CD14-positive monocyte (primary cell): ENCODE measurements at regions not wholly inside any gene's neighbourhood (a gene's known extent, or its start where the extent isn't known, plus 50 kb on each side); places are given as distances from the start of the nearest gene placed in this dataset.

Source experiments
- DNase-seq, 3 donors: peaks; one replicate each; pipeline ENCODE4 v3.0.0-alpha.2; 2011 to 2022
- H2AFZ ChIP-seq: 2 replicates; pipeline ENCODE4 v1.6.0; 2012; ENCODE audit warnings: mild to moderate bottlenecking, low read depth, low read length, inconsistent platforms; ENCODE audit not compliant: insufficient read depth, poor library complexity, severe bottlenecking
- H3K27ac ChIP-seq, 2 donors: 1 replicate in 1 of 2; 2 replicates in 1 of 2; pipeline ENCODE4 v1.5.1; 2012 to 2013; ENCODE audit warnings: low read length in 2 of 2, control low read depth in 1 of 2, inconsistent platforms in 1 of 2, low read depth in 1 of 2, mild to moderate bottlenecking in 1 of 2
- H3K27me3 ChIP-seq, 2 donors: one replicate each; pipeline versions ENCODE4 v1.6.0 to v1.6.1; 2011 to 2013; ENCODE audit warnings: low read length in 2 of 2; ENCODE audit not compliant: control insufficient read depth in 2 of 2, insufficient read depth in 2 of 2
- H3K36me3 ChIP-seq, 2 donors: replicated peaks in 1 of 2; 1 replicate in 1 of 2; 2 replicates in 1 of 2; pipeline versions ENCODE4 v1.5.1 to v1.6.1; 2012 to 2013; ENCODE audit warnings: low read length in 2 of 2, control low read depth in 1 of 2, inconsistent platforms in 1 of 2, mild to moderate bottlenecking in 1 of 2; ENCODE audit not compliant: insufficient read depth in 2 of 2, control insufficient read depth in 1 of 2
- H3K4me1 ChIP-seq, 2 donors: 1 replicate in 1 of 2; 2 replicates in 1 of 2; pipeline versions ENCODE4 v1.5.1 to v1.6.1; 2012 to 2013; ENCODE audit warnings: low read length in 2 of 2, control low read depth in 1 of 2, inconsistent platforms in 1 of 2, mild to moderate bottlenecking in 1 of 2, moderate library complexity in 1 of 2; ENCODE audit not compliant: insufficient read depth in 2 of 2, control insufficient read depth in 1 of 2
- H3K4me2 ChIP-seq: replicated peaks from 2 replicates; pipeline ENCODE3; 2012; ENCODE audit warnings: low read length, moderate library complexity, mild to moderate bottlenecking; ENCODE audit not compliant: poor library complexity, severe bottlenecking; ENCODE audit errors: extremely low read depth
- H3K4me3 ChIP-seq, 3 experiments: fragments of 200-600 bp in 1 of 3; sonication (generic) in 1 of 3; replicated peaks in 1 of 3; 1 replicate in 2 of 3; 2 replicates in 1 of 3; pipeline ENCODE4 v1.5.1; 2011 to 2013; ENCODE audit warnings: low read length in 3 of 3, mild to moderate bottlenecking in 3 of 3, control low read depth in 2 of 3, low read depth in 2 of 3, inconsistent platforms in 1 of 3, moderate library complexity in 1 of 3
- H3K79me2 ChIP-seq: 2 replicates; pipeline ENCODE4 v1.6.0; 2012; ENCODE audit warnings: mild to moderate bottlenecking, control low read depth, inconsistent platforms, low read length, moderate library complexity; ENCODE audit not compliant: insufficient read depth
- H3K9ac ChIP-seq: 2 replicates; pipeline ENCODE4 v1.6.0; 2017; ENCODE audit warnings: low read length, mild to moderate bottlenecking; ENCODE audit not compliant: insufficient read depth, poor library complexity, severe bottlenecking
- H3K9me3 ChIP-seq, 2 donors: replicated peaks in 1 of 2; 1 replicate in 1 of 2; 2 replicates in 1 of 2; pipeline versions ENCODE4 v1.5.1 to v1.6.1; 2012 to 2013; ENCODE audit warnings: low read length in 2 of 2, control low read depth in 1 of 2; ENCODE audit not compliant: control insufficient read depth in 1 of 2, insufficient read depth in 1 of 2
- H4K20me1 ChIP-seq: 2 replicates; pipeline ENCODE4 v1.6.0; 2012; ENCODE audit warnings: mild to moderate bottlenecking, low read length, control low read depth, moderate library complexity; ENCODE audit not compliant: insufficient read depth
- H3K27ac Mint-ChIP-seq, 7 donors: one replicate each; pipeline ENCODE4 v1.8.0; 2020; ENCODE audit warnings: mild to moderate bottlenecking in 7 of 7, mixed read lengths in 7 of 7, moderate library complexity in 6 of 7, inconsistent platforms in 2 of 7
- H3K27me3 Mint-ChIP-seq, 3 donors: one replicate each; pipeline ENCODE4 v1.8.0; 2021 to 2022; ENCODE audit warnings: low read depth in 3 of 3, mild to moderate bottlenecking in 3 of 3, mixed read lengths in 3 of 3, moderate library complexity in 3 of 3, inconsistent platforms in 1 of 3
- H3K36me3 Mint-ChIP-seq, 2 donors: one replicate each; pipeline ENCODE4 v1.8.0; 2020; ENCODE audit warnings: mixed read lengths in 2 of 2, inconsistent platforms in 1 of 2, mild to moderate bottlenecking in 1 of 2
- H3K4me1 Mint-ChIP-seq: one replicate; pipeline ENCODE4 v1.8.0; 2020; ENCODE audit warnings: mild to moderate bottlenecking, mixed read lengths
- H3K4me3 Mint-ChIP-seq, 2 donors: one replicate each; pipeline ENCODE4 v1.8.0; 2020; ENCODE audit warnings: mild to moderate bottlenecking in 2 of 2, mixed read lengths in 2 of 2, moderate library complexity in 1 of 2
- H3K9me3 Mint-ChIP-seq, 7 donors: one replicate each; pipeline ENCODE4 v1.8.0; 2020 to 2022; ENCODE audit warnings: mixed read lengths in 7 of 7, mild to moderate bottlenecking in 6 of 7, moderate library complexity in 6 of 7, inconsistent platforms in 2 of 7
- CTCF ChIP-seq: fragments of 200-600 bp; IDR thresholded peaks from one replicate; pipeline ENCODE4 v1.8.0; 2022; ENCODE audit warnings: antibody characterized with exemption, mild to moderate bottlenecking
- WGBS: methylation state at CpG from one replicate; pipeline ENCODE4 v1.1.5; 2013; ENCODE audit warnings: missing lambda C conversion rate; ENCODE audit not compliant: insufficient coverage; 5-methylcytosine and 5-hydroxymethylcytosine counted together
- intact Hi-C, 2 donors: fragments of 100-400 bp; cut with micrococcal nuclease; formaldehyde crosslinking; loops; one replicate each; pipeline versions ENCODE4 v1.15.0 to v1.15.1; 2023

DNA sequence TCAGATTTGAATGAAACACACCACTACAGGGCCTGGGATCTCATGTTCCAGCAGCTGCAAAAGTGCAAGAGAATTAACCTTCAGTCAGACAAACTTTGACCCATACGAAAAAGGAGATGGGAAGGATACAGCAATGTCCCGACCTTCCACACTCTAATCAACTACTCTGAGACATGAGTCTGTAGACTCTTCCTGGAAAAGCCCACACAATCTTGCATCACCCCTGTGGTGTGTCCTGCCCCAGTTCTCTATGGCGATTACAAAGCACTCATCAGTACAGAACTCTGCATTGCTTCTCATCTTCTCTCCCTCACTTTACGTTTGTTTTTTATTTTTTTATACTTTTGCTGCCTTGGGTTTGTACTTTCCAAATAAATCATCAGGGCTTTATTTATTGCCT is 241.0 kb upstream of the KIF2A start:
- no peak overlapping the region for H3K4me3 Mint-ChIP-seq
- WGBS, result 87% methylated on average over 3 of the region's 4 CpGs
- no peak overlapping the region for H3K4me2 ChIP-seq
- no peaks in the 10 kb centered on the region for H3K36me3 ChIP-seq
- DNase-seq, result no peak
- peaks cover 0 to 5% (median 1%) of the 10 kb centered on the region in 3 donors for H3K27me3 Mint-ChIP-seq
- H3K4me1 ChIP-seq, result no peaks in the 10 kb centered on the region
- H2AFZ ChIP-seq, result no peak overlapping the region
- no peaks in the 10 kb centered on the region for H4K20me1 ChIP-seq
- no peaks in the 10 kb centered on the region for H3K36me3 Mint-ChIP-seq
- no peaks in the 10 kb centered on the region for H3K4me1 Mint-ChIP-seq
- no peak overlapping the region for H3K27ac Mint-ChIP-seq
- TF ChIP-seq CTCF, result no peak
- peaks cover 0 to 2% (median 0%) of the 10 kb centered on the region in 7 donors for H3K9me3 Mint-ChIP-seq
- no peak overlapping the region for H3K27ac ChIP-seq
- H3K4me3 ChIP-seq, result no peak overlapping the region
- H3K79me2 ChIP-seq, result no peaks in the 10 kb centered on the region
- no peak overlapping the region for H3K9ac ChIP-seq
- no peaks in the 10 kb centered on the region for H3K27me3 ChIP-seq
- H3K9me3 ChIP-seq, result no peaks in the 10 kb centered on the region
- intact Hi-C loops, result no loop called here

- no peaks in the 10 kb centered on the region for H3K27me3 ChIP-seq
- no peak overlapping the region for H2AFZ ChIP-seq
- no peaks in the 10 kb centered on the region for H3K4me1 Mint-ChIP-seq
- H3K27ac Mint-ChIP-seq, result no peak overlapping the region
- peaks cover 0 to 1% (median 0%) of the 10 kb centered on the region in 3 donors for H3K27me3 Mint-ChIP-seq
- H3K4me3 Mint-ChIP-seq, result no peak overlapping the region
- intact Hi-C loops, result no loop called here
- H3K27ac ChIP-seq, result no peak overlapping the region
- H3K9me3 ChIP-seq, result no peaks in the 10 kb centered on the region
- no peak overlapping the region for H3K4me2 ChIP-seq
- TF ChIP-seq CTCF, result no peak
- H3K9me3 Mint-ChIP-seq, result peaks cover 0 to 2% (median 2%) of the 10 kb centered on the region in 7 donors
- H3K36me3 Mint-ChIP-seq, result no peaks in the 10 kb centered on the region
- no peaks in the 10 kb centered on the region for H3K4me1 ChIP-seq
- no peak overlapping the region for H3K9ac ChIP-seq
- no peak overlapping the region for H3K4me3 ChIP-seq
- H4K20me1 ChIP-seq, result no peaks in the 10 kb centered on the region
- no peaks in the 10 kb centered on the region for H3K79me2 ChIP-seq
- no peak for DNase-seq
- H3K36me3 ChIP-seq, result no peaks in the 10 kb centered on the region
Measured at GRCh38 chr5:62066761-62067277, 239.2 kb upstream of the KIF2A start.
